GM21526 (cell line): ENCODE measurements at regions not wholly inside any gene's neighbourhood (a gene's known extent, or its start where the extent isn't known, plus 50 kb on each side); places are given as distances from the start of the nearest gene placed in this dataset.

Experiments
- ATAC-seq: cut with Tn5 transposase; IDR thresholded peaks from one replicate; pipeline ENCODE4 v1.9.1; 2021; ENCODE audit warnings: moderate library complexity; ENCODE audit not compliant: unreplicated experiment, low FRiP score

DNA sequence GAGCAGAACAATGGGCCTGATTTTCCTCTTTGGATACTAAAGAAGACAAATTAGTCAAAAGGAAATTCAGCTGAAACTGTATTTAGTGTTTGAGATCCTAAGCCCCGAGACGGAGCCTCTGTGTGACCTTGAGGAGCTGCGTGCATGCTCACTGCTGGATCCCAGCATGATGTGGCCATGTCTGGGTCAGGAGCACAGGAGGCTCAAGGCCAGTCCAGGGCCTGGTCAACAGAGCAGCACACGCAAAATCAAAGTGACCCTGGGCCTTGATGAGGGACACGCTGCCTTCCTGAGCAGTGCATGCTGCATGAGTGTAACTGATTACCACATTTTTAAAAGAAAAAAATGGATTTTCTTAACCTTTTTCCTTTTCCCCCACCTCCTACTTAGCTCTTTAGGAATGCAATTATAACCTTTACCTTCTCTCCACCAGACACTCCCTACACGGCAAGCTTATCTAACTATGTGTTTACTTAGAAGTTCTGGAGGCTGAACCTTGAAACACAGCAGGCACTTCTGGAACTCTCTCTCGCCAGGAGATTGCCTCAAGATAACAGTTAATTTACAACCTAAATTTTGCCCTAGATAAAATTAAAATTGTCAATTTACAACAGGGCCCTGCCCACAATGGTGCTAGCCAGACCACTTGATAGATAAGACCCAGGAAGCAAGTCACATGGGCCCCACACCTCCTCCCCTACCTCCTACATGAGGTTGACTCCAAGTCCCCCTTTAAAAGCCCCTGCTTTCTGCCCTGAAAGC, 144.6 kb downstream of the LRIG2 start:
- no peak for ATAC-seq

- no peak for ATAC-seq
These were observed 146.4 kb downstream of the LRIG2 start for GRCh38 chr1:113219377-113219776.

GRCh38 chr1:113219828-113220227, 146.8 kb downstream of the LRIG2 start:
- ATAC-seq: no peak

- no peak for ATAC-seq
These were observed 150.0 kb downstream of the LRIG2 start for GRCh38 chr1:113223040-113223439.

- no peak for ATAC-seq
These were observed 150.5 kb downstream of the LRIG2 start for GRCh38 chr1:113223546-113223945.

GRCh38 chr1:113226148-113226547, 153.2 kb downstream of the LRIG2 start:
- no peak for ATAC-seq

DNA sequence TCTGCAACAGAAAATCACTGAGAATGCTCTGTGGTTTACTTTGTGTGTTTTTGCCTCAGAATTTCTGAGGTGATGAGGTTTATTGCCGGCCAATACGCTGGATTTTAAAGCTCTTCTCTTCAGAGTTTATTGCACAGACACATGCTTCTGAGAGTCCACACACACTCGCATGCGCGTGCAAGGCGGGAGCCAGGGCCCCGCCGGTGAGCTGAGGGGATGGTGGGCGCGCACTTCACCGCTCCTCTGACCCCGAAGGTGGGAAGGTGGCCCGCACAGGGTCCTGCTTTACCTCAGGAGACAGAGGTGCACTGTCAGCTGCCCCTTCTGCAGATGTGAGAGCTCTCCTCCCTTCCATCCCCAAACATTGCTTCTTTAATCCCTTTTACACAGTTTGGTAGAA, 158.4 kb upstream of the MAGI3 start:
- no peak for ATAC-seq

- ATAC-seq: no peak
These were observed 156.9 kb upstream of the MAGI3 start for GRCh38 chr1:113233441-113233840.

DNA sequence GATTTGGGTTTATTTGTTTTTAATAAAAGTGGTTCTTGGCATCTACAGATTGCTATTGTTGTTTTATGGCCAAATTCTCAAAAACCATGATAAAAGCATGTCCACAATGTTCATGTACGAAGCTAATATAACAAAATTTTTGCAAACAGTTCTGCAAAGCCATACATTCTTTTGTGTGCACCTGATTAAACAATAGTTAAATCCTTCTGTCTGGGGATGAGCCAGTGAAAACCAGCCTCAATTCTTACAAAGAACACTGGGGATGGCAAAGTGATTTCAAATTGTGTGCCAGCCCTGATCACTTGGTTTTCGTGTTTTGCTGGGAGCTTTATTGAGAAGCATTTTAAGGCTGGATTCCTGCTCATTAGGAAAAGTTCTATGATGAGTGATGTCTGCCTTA, 149.1 kb upstream of the MAGI3 start:
- no peak for ATAC-seq

DNA sequence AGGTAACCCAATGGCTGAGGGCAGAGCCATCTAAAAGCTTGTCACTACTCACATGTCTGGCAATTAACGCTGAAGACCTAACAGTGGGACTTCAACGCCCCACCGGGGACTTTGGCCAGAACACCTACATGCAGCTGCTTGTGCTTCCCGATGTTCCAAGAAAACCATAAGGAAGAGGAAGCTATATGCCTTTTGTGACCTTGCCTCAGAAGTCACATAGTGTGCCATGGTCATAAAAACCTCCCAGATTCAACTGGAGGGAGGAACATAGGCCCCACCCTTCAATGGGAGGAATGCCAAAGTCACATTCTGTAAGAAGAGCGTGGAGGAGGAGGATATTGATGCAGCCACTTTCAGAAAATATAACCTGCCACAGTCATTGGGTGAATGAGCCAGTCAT, 147.8 kb upstream of the MAGI3 start:
- no peak for ATAC-seq

DNA sequence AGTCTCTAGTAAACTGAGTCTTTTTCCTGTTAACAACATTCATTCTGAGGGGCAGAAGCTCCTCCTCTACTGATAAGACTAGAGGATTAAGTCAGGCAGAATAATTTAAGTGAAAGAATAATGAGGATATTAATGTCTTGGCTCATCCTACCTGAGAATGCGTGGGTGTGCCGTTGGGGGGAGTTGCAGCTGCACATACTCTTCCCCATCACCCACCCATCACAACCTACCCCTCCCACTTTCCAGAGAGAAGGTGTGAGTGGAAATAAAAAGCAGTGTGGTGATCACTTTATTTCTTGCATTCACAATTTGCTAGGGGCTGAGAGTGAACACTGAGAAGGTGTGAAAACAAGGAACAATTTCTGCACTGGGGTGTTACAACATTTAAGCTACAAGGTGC, 146.8 kb upstream of the MAGI3 start:
- no peak for ATAC-seq

GRCh38 chr1:113244112-113244820, 146.0 kb upstream of the MAGI3 start:
- no peak for ATAC-seq

DNA sequence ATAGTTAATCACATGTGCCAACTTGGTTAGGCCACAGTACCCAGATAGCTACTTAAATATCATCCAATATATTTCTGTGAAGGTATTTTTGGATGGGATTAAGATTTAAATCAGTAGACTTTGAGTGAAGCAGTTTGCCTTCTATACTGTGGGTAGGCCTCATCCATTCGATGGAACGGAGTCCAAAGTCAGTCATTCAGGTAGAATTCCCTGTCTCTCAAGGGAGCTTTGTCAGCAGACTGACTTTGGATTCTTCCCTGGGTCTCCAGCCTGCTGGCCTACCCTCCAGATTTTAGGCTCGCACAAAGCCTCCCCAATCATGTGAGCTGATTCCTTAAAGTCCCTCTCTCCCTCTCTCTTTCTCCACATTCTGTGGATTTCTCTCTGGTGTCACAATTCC, 145.1 kb upstream of the MAGI3 start:
- no peak for ATAC-seq

DNA sequence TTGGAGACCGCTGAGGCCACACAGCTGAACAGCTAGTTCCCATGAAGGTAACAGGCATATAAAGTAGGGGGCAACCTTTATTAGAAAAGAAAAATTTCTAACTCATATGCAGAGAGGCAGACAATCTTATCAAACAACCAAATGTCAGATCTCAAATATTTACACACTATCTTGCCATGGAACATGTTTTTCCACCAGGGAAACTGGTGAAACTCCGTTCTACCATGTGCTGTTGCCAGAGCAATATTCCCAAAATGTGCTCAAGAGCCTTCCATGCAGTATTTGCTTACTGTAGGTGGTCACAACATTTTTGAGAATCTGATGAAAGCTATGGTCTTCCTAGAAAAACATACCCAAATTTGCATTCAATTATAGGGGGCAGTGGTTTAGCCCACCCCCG, 143.4 kb upstream of the MAGI3 start:
- no peak for ATAC-seq

DNA sequence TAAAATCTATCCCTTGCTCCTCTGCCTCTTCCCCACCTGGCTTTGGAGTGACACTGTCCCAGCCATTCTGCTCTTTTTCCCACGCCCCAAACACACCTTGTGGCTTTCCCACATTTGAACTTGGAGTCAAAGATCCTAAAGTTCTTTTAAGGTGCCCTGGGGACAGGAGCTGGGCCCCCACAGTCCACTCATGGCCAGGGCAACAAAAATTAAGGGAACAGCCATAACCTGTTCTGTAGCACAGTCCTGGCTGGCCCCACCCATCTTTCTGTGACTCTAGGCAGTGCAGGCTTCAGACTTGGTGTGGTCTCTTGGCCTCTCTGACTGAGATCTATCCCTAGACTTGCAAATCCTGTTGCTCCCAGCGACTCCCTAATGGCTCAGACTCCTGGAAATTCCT, 143.0 kb upstream of the MAGI3 start:
- ATAC-seq: no peak

DNA sequence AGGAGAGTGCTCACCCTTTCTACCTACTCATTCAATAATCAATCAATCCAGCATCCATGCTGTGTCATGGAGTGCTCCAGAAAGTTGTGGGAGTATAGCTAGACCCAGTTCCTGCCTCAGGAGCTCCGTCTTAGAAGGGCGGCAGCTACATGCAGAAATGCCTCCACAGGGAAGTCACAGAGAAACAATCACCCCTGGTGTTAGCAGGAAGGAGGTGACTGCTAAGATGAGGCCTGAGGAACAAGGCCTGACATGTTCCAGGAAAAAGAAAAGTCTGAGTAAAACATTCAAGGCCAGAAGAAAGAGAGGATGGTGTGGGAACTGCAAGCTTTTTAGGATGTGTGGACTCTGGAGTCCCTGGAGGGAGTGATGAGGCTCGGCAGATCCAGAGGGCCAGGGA, 142.5 kb upstream of the MAGI3 start:
- no peak for ATAC-seq

DNA sequence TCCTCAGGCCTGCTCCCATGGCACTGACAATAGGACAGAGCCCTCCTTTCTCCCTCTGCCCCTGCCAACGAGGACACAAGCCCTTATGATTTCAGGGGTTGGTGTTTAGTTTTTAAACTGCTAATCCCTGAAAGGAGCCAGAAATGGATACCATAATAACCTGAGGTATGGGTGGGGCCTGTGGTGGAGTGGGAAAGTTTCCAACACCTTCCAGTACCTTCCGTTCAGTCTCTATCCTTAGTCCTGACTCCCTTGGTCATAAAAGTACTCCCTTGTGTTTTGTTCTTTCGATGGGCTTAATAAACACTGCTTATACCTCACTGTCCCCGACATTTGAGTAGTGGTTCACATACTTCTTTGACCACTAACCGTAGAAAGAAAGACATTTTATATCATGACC, 141.8 kb upstream of the MAGI3 start:
- no peak for ATAC-seq

- no peak for ATAC-seq
These were observed 140.2 kb upstream of the MAGI3 start for GRCh38 chr1:113250161-113250560.

DNA sequence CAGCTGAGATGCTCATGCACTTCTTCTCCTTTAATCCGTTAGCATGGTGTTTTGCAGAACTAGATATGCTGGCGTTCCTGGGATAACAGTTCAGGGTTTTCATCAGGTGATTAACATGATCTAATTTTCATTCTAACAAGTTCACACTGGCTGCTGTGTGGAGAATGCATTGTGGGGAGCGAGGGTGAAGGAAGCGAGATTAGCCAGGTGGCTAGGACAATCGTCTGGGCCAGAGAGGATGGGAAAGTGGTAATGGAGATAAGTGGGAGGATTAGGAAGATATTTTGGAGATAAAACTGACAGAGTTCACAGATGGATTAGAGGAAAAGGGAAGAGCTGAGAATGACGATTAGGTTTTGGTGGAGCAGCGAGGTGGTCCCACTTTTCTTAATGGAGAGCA, 138.1 kb upstream of the MAGI3 start:
- no peak for ATAC-seq

DNA sequence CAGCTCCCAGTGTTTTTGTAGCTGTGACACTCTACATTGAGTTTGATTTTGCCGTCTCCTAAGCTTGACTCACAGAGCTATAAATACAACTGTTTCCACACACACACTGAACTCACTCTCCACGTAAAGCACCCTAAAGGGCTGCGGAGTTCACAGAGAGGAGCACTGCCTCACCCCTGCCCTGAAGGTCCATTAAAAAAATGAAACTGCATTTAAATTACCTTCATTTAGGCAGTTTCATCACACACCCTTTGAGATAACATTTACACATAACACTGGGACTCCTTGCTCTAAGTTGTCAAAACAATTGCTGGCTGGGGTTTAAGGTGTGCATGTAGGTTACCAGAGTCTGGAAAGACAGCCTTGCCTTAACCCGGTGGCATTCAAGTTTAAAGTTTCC, 137.1 kb upstream of the MAGI3 start:
- ATAC-seq: no peak

DNA sequence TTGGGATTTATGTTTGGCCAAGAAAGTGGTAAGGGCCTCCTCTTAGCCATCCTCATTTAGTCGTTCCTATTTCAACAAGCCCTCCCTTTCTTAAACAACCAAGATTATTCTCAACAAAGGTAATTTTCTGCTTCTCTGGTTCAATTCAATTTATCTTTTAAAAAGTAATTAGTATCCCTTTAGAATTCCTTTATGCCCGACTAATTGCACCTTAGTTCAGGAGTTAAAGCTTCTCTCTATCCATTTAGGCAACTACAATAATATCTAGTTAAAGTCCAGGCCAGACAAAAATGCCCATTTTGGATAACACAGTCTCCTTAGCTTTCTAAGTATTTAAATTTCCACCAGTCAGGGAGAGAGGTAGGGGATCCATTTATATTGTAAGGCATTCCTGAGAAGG, 136.7 kb upstream of the MAGI3 start:
- no peak for ATAC-seq

GRCh38 chr1:113255038-113255719, 135.1 kb upstream of the MAGI3 start:
- no peak for ATAC-seq
